SU-DHL-6 (cell line): ENCODE measurements at regions not wholly inside any gene's neighbourhood (a gene's known extent, or its start where the extent isn't known, plus 50 kb on each side); places are given as distances from the start of the nearest gene placed in this dataset.

ENCODE experiments used
- H2AFZ ChIP-seq: fragments of 200-600 bp; sonication (generic); 2 replicates; pipeline ENCODE4 v1.6.1; 2014; ENCODE audit warnings: low read depth, mild to moderate bottlenecking, moderate library complexity, mixed read lengths, antibody characterized with exemption, low read length; ENCODE audit not compliant: severe bottlenecking
- H3F3A ChIP-seq: fragments of 200-600 bp; shearing (Covaris generic); 2 replicates; pipeline ENCODE4 v1.6.0; 2016; ENCODE audit warnings: antibody characterized with exemption, mild to moderate bottlenecking; ENCODE audit not compliant: insufficient read depth
- H3K27ac ChIP-seq: fragments of 200-600 bp; sonication (generic); 2 replicates; pipeline ENCODE4 v1.5.1; 2016; ENCODE audit warnings: low read depth, mild to moderate bottlenecking, low read length, moderate library complexity, mixed read lengths
- H3K27me3 ChIP-seq: fragments of 200-600 bp; sonication (generic), shearing (Covaris generic); 2 replicates; pipeline ENCODE4 v1.6.0; 2014; ENCODE audit warnings: mild to moderate bottlenecking, low read length
- H3K36me3 ChIP-seq: fragments of 200-600 bp; sonication (generic); 2 replicates; pipeline ENCODE4 v1.6.1; 2014; ENCODE audit warnings: mild to moderate bottlenecking, low read length, mixed read lengths
- H3K4me2 ChIP-seq: fragments of 300-600, 200-600 bp; shearing (Covaris generic), sonication (generic); 2 replicates; pipeline ENCODE4 v1.6.0; 2014; ENCODE audit warnings: low read length, low read depth, mild to moderate bottlenecking; ENCODE audit not compliant: poor library complexity, severe bottlenecking
- H3K4me3 ChIP-seq: fragments of 200-600 bp; sonication (generic); 2 replicates; pipeline ENCODE4 v1.5.1; 2014; ENCODE audit warnings: antibody characterized with exemption, low read length, mild to moderate bottlenecking, mixed read lengths; ENCODE audit not compliant: insufficient read depth, poor library complexity, severe bottlenecking
- H3K79me2 ChIP-seq: fragments of 200-600 bp; sonication (generic); 2 replicates; pipeline ENCODE4 v1.6.1; 2014; ENCODE audit warnings: mild to moderate bottlenecking, low read length, moderate library complexity; ENCODE audit not compliant: insufficient read depth
- H3K9ac ChIP-seq: fragments of 200-600 bp; sonication (generic); 2 replicates; pipeline ENCODE4 v1.7.0; 2014; ENCODE audit warnings: mild to moderate bottlenecking, low read length
- H3K9me2 ChIP-seq: fragments of 200-600 bp; sonication (generic); replicated peaks from 2 replicates; pipeline ENCODE4 v1.6.1; 2014; ENCODE audit warnings: low read length; ENCODE audit not compliant: insufficient read depth
- H3K9me3 ChIP-seq: fragments of 200-600 bp; sonication (generic); 2 replicates; pipeline ENCODE4 v1.6.1; 2014; ENCODE audit warnings: low read length, mixed read lengths; ENCODE audit not compliant: insufficient read depth
- H4K20me1 ChIP-seq: fragments of 200-600 bp; sonication (generic); 2 replicates; pipeline ENCODE4 v1.6.1; 2014; ENCODE audit warnings: low read depth, mild to moderate bottlenecking, antibody characterized with exemption, low read length, moderate library complexity, mixed read lengths
- EZH2phosphoT487 ChIP-seq: fragments of 200-600 bp; sonication (generic), shearing (Covaris generic); conservative IDR thresholded peaks from 2 replicates; pipeline ENCODE4 v1.6.1; 2018; ENCODE audit warnings: mild to moderate bottlenecking, antibody characterized with exemption, low read length, moderate library complexity, mixed read lengths
- TF ChIP-seq, protein P1 (sequence below): fragments of 200-600 bp; sonication (generic); IDR thresholded peaks from one replicate; pipeline ENCODE4 v1.5.1; 2017; ENCODE audit warnings: antibody characterized with exemption, mild to moderate bottlenecking, low read length, moderate library complexity; ENCODE audit not compliant: insufficient read depth, poor library complexity, severe bottlenecking

DNA sequence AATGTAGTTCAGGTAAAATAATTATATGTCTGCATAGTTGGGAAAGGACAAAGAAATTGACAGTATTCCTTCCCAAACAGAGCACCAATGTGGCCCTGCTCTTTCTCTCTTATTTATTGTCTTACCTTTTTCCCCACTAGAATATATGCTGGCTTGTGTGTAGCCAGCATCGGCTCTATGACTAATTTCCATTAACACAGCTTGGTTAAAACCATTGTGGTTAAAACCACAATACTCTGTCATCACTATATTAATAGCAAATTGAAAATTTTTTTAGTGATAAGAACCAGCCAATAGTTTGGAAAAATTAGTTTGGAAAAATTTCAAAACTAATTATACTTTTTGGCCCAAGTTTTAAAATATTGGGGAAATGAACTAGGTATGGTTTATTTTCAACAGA lies 535.1 kb downstream of the UTRN start:
- no peaks in the 10 kb centered on the region for H3K9me3 ChIP-seq
- H3K4me3 ChIP-seq = no peak overlapping the region
- H3K79me2 ChIP-seq = no peaks in the 10 kb centered on the region
- no peak overlapping the region for H3K4me2 ChIP-seq
- no peaks in the 10 kb centered on the region for H3K9me2 ChIP-seq
- H3K9ac ChIP-seq = no peak overlapping the region
- no peaks in the 10 kb centered on the region for H3K27me3 ChIP-seq
- H3K27ac ChIP-seq = no peak overlapping the region
- TF ChIP-seq, protein P1, sequence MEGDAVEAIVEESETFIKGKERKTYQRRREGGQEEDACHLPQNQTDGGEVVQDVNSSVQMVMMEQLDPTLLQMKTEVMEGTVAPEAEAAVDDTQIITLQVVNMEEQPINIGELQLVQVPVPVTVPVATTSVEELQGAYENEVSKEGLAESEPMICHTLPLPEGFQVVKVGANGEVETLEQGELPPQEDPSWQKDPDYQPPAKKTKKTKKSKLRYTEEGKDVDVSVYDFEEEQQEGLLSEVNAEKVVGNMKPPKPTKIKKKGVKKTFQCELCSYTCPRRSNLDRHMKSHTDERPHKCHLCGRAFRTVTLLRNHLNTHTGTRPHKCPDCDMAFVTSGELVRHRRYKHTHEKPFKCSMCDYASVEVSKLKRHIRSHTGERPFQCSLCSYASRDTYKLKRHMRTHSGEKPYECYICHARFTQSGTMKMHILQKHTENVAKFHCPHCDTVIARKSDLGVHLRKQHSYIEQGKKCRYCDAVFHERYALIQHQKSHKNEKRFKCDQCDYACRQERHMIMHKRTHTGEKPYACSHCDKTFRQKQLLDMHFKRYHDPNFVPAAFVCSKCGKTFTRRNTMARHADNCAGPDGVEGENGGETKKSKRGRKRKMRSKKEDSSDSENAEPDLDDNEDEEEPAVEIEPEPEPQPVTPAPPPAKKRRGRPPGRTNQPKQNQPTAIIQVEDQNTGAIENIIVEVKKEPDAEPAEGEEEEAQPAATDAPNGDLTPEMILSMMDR = no peak
- TF ChIP-seq EZH2phosphoT487 = no peak
- no peaks in the 10 kb centered on the region for H3K36me3 ChIP-seq
- no peaks in the 10 kb centered on the region for H4K20me1 ChIP-seq
- H2AFZ ChIP-seq = no peak overlapping the region
- no peaks in the 10 kb centered on the region for H3F3A ChIP-seq

DNA sequence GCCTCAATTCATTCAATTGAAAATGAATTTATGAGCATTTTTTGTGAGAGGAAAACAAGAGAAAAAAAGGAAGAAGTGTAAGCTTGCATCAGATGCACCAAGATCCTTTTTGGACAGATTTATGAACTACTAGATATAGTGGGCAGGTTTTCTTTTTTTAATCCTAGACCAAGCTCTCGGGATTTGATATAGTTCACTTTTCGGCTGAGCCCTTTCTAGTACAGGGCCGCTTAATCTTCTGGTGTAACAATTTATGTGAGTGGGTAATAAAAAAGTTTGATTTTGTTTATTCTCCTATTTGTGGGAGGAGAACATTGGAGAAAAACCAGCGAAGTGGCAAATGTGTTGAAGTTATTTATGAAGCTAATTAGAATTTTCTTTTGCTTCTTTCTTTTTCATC lies 538.0 kb downstream of the UTRN start:
- Histone ChIP-seq H3K4me3 (no peak overlapping the region), H3K9ac (no peak overlapping the region), H2AFZ (no peak overlapping the region), H3F3A (no peaks in the 10 kb centered on the region), H3K4me2 (no peak overlapping the region), H3K27ac (no peak overlapping the region), H3K9me2 (no peaks in the 10 kb centered on the region), H3K27me3 (no peaks in the 10 kb centered on the region), H3K36me3 (no peaks in the 10 kb centered on the region), H4K20me1 (no peaks in the 10 kb centered on the region), H3K9me3 (no peaks in the 10 kb centered on the region), H3K79me2 (no peaks in the 10 kb centered on the region)
- no peak for TF ChIP-seq EZH2phosphoT487
- TF ChIP-seq, protein P1 = no peak

DNA sequence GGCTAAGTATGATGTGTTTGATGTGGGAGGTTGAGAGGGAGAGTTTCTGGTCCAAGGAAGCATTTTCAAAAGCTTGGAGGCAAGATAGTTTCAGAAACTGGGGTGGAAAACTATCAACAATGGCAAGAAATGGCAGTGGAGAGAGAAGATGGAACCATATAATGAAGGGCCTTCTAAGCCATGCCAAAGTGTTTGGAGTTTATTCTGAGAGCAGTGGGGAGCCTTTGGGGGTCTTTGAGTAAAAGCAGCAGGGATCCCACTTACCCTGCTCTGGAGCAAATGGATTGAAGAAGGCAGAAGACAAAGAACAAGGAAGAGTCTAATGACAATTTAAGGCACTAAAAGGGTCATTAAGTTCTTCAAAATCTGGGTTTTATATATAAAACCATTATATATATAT lies 538.9 kb downstream of the UTRN start:
- H3K27ac ChIP-seq = no peak overlapping the region
- no peak for TF ChIP-seq EZH2phosphoT487
- TF ChIP-seq, protein P1 = no peak
- no peaks in the 10 kb centered on the region for H4K20me1 ChIP-seq
- no peaks in the 10 kb centered on the region for H3K36me3 ChIP-seq
- no peaks in the 10 kb centered on the region for H3K9me3 ChIP-seq
- H2AFZ ChIP-seq = no peak overlapping the region
- no peaks in the 10 kb centered on the region for H3K27me3 ChIP-seq
- no peaks in the 10 kb centered on the region for H3K9me2 ChIP-seq
- no peak overlapping the region for H3K4me2 ChIP-seq
- no peaks in the 10 kb centered on the region for H3K79me2 ChIP-seq
- H3K9ac ChIP-seq = no peak overlapping the region
- no peak overlapping the region for H3K4me3 ChIP-seq
- H3F3A ChIP-seq = no peaks in the 10 kb centered on the region
